ENCODE measurements at regions not wholly inside any gene's neighbourhood (a gene's known extent, or its start where the extent isn't known, plus 50 kb on each side); places are given as distances from the start of the nearest gene placed in this dataset.

DNA sequence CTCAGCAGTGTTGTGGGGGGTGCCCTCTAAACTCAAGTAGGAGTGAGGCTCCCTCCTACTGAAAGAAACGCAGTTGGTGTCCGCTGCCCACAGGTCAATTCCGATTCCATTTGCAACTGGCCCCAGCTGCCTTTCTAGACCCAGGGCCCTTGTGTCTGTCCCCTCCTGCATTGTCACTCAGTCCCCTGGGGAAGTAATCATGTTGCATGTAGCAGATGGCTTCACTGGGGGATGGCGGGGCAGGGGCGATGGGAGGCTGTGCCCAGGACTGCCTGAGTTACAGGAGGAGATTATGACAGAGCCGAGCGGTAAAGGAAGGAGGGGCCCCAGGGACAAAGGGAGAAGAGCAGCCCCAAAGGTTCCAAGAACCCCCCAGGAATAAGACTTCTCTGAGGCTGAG is 62.5 kb upstream of the SH3RF3 start:
- ChIA-PET POLR2A (no interaction called here), CTCF (no interaction called here)
- TF ChIP-seq JUN (IDR thresholded peaks at IDR 0.05; ENCODE audit: borderline replicate concordance, insufficient read depth, insufficient read length, low read depth) (no peak), POLR2A (IDR thresholded peaks at IDR 0.05; ENCODE audit: low read depth, low read length) (no peak), POLR2AphosphoS5 (IDR thresholded peaks at IDR 0.05; ENCODE audit: insufficient read depth, low read depth, low read length) (no peak), GATA2 (IDR thresholded peaks at IDR 0.05; ENCODE audit: insufficient read depth, insufficient read length, low read depth, low read length) (no peak), MYC (IDR thresholded peaks at IDR 0.05; ENCODE audit: low read depth, low read length) (no peak), FOS (IDR thresholded peaks at IDR 0.05; ENCODE audit: borderline replicate concordance, insufficient read depth, low read length) (no peak), EZH2 (IDR thresholded peaks at IDR 0.05; ENCODE audit: borderline replicate concordance, low read depth, low read length, severe bottlenecking) (no peak)
- TF ChIP-seq, protein P1, sequence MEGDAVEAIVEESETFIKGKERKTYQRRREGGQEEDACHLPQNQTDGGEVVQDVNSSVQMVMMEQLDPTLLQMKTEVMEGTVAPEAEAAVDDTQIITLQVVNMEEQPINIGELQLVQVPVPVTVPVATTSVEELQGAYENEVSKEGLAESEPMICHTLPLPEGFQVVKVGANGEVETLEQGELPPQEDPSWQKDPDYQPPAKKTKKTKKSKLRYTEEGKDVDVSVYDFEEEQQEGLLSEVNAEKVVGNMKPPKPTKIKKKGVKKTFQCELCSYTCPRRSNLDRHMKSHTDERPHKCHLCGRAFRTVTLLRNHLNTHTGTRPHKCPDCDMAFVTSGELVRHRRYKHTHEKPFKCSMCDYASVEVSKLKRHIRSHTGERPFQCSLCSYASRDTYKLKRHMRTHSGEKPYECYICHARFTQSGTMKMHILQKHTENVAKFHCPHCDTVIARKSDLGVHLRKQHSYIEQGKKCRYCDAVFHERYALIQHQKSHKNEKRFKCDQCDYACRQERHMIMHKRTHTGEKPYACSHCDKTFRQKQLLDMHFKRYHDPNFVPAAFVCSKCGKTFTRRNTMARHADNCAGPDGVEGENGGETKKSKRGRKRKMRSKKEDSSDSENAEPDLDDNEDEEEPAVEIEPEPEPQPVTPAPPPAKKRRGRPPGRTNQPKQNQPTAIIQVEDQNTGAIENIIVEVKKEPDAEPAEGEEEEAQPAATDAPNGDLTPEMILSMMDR (IDR thresholded peaks at IDR 0.05; ENCODE audit: extremely low read depth in 1 of 2, insufficient read depth in 1 of 2, low read depth in 1 of 2, low read length in 2 of 2) = no peak
- TF ChIP-seq, protein P2, sequence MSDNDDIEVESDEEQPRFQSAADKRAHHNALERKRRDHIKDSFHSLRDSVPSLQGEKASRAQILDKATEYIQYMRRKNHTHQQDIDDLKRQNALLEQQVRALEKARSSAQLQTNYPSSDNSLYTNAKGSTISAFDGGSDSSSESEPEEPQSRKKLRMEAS (IDR thresholded peaks at IDR 0.05; ENCODE audit: insufficient read depth, insufficient read length) = no peak
- no peak overlapping the region for H3K27ac ChIP-seq (ENCODE audit: insufficient read depth, low read depth, low read length)
- no peak overlapping the region for H3K4me2 ChIP-seq (ENCODE audit: insufficient read depth, low read length)
- no peaks in the 10 kb centered on the region for H3K9me3 ChIP-seq (replicated peaks; ENCODE audit: control insufficient read depth, insufficient read depth, low read length)
- H3K36me3 ChIP-seq (ENCODE audit: control insufficient read depth in 2 of 2, extremely low read depth in 1 of 2, insufficient read depth in 2 of 2, low read length in 2 of 2) = no peaks in the 10 kb centered on the region
- dilution Hi-C loops (cut with MboI; ENCODE audit: extremely low pct_ligation_motif_present, low sequenced_read_pairs) = no loop called here
- no peaks in the 10 kb centered on the region for H3K9me1 ChIP-seq (replicated peaks; ENCODE audit: control insufficient read depth, extremely low read depth, insufficient read depth, low read length)
- intact Hi-C loops (cut with micrococcal nuclease) = no loop called here
- H3K27me3 ChIP-seq (ENCODE audit: control insufficient read depth in 2 of 2, insufficient read depth in 2 of 2, low read length in 2 of 2) = peaks cover 19 to 23% of the 10 kb centered on the region in 2 experiments
- no peaks in the 10 kb centered on the region for H3K4me1 ChIP-seq (ENCODE audit: control insufficient read depth, extremely low read depth, insufficient read depth, low read length)
- no peak overlapping the region for H3K9ac ChIP-seq (replicated peaks; ENCODE audit: extremely low read depth, insufficient read depth, low read length)
- DNase-seq (ENCODE audit: low read depth, low spot score) = no peak
- no peak overlapping the region for H2AFZ ChIP-seq (ENCODE audit: low read depth, low read length)
- H4K20me1 ChIP-seq (replicated peaks; ENCODE audit: control insufficient read depth, extremely low read depth, insufficient read depth, low read length) = no peaks in the 10 kb centered on the region
- no TSS peak for BruUV-seq (replicated peaks)
- no peak for FAIRE-seq
- no peaks in the 10 kb centered on the region for H3K79me2 ChIP-seq (ENCODE audit: control insufficient read depth, insufficient read depth, low read length)
- no peak overlapping the region for H3K4me3 ChIP-seq (replicated peaks in 1 of 3; ENCODE audit: insufficient read depth in 1 of 3, low read depth in 1 of 3, low read length in 3 of 3)
